SK-N-SH (cell line): ENCODE measurements at regions not wholly inside any gene's neighbourhood (a gene's known extent, or its start where the extent isn't known, plus 50 kb on each side); places are given as distances from the start of the nearest gene placed in this dataset.

Source experiments
- CHD2 ChIP-seq: fragments of 150-350 bp; IDR thresholded peaks from 2 replicates; pipeline ENCODE4 v1.6.1; 2018; ENCODE audit warnings: low read length; ENCODE audit not compliant: partially characterized antibody
- FOXJ3 ChIP-seq: sonication (generic); formaldehyde crosslinking; IDR thresholded peaks from 2 replicates; pipeline ENCODE4 v1.5.1; 2020; ENCODE audit warnings: mild to moderate bottlenecking, missing genetic modification reagents
- GABPA ChIP-seq: IDR thresholded peaks from 2 replicates; pipeline ENCODE4 v1.4.0; 2012; ENCODE audit warnings: low read depth, mild to moderate bottlenecking
- MAX ChIP-seq: IDR thresholded peaks from 2 replicates; pipeline ENCODE4 v1.4.0; 2012; ENCODE audit warnings: low read depth
- POLR2AphosphoS5 ChIP-seq: IDR thresholded peaks from 2 replicates; pipeline ENCODE4 v1.6.1; 2012; ENCODE audit warnings: low read depth, low read length
- RAD21 ChIP-seq: IDR thresholded peaks from 2 replicates; pipeline ENCODE4 v1.6.1; 2012; ENCODE audit warnings: mild to moderate bottlenecking, low read length
- RCOR1 ChIP-seq: fragments of 150-350 bp; IDR thresholded peaks from 2 replicates; pipeline ENCODE4 v1.6.1; 2017; ENCODE audit warnings: antibody characterized with exemption, low read length
- REST ChIP-seq: IDR thresholded peaks from 2 replicates; pipeline ENCODE4 v1.6.1; 2012; ENCODE audit warnings: mild to moderate bottlenecking, low read depth, low read length, moderate library complexity
- SIN3A ChIP-seq: IDR thresholded peaks from 2 replicates; pipeline ENCODE4 v1.6.1; 2012; ENCODE audit warnings: low read depth, mild to moderate bottlenecking, low read length, moderate library complexity, borderline replicate concordance
- SMC3 ChIP-seq: IDR thresholded peaks from 2 replicates; pipeline ENCODE4 v1.6.1; 2012; ENCODE audit warnings: low read depth, low read length, improper control_type of control experiment
- USF2 ChIP-seq: fragments of 150-350 bp; IDR thresholded peaks from 2 replicates; pipeline ENCODE4 v1.6.1; 2017; ENCODE audit warnings: antibody characterized with exemption, low read length, low read depth, borderline replicate concordance
- TF ChIP-seq, protein P1 (sequence below): fragments of 200-600 bp; sonication (generic); IDR thresholded peaks from 2 replicates; pipeline ENCODE4 v1.6.1; 2017; ENCODE audit warnings: antibody characterized with exemption, mild to moderate bottlenecking, moderate library complexity
- TF ChIP-seq, protein P2 (sequence below): IDR thresholded peaks from 2 replicates; pipeline ENCODE4 v1.4.0; 2012; ENCODE audit warnings: low read depth, borderline replicate concordance

DNA sequence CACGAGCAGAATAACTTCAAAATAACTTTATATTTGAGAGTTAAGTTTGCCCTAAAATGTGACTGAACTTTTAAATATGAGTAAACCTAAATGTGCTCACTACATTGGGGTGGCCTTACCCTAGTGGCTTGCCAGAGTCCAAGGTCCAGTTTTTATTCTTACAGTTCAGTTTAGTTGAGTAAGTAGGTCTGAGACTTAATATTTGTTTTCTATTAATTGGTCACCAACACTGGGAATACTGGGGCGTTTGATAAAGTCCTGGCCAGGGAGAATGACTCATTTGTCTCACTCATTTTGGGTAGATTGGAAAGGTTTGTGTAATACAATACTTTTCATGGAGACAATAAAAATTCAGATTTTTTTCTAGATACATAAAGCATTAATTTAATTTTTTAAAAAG is 127.8 kb upstream of the SPATA13 start:
- no peak for TF ChIP-seq GABPA
- no peak for TF ChIP-seq CHD2
- no peak for TF ChIP-seq MAX
- TF ChIP-seq POLR2AphosphoS5, result no peak
- no peak for TF ChIP-seq FOXJ3
- TF ChIP-seq USF2, result no peak
- TF ChIP-seq, protein P1, sequence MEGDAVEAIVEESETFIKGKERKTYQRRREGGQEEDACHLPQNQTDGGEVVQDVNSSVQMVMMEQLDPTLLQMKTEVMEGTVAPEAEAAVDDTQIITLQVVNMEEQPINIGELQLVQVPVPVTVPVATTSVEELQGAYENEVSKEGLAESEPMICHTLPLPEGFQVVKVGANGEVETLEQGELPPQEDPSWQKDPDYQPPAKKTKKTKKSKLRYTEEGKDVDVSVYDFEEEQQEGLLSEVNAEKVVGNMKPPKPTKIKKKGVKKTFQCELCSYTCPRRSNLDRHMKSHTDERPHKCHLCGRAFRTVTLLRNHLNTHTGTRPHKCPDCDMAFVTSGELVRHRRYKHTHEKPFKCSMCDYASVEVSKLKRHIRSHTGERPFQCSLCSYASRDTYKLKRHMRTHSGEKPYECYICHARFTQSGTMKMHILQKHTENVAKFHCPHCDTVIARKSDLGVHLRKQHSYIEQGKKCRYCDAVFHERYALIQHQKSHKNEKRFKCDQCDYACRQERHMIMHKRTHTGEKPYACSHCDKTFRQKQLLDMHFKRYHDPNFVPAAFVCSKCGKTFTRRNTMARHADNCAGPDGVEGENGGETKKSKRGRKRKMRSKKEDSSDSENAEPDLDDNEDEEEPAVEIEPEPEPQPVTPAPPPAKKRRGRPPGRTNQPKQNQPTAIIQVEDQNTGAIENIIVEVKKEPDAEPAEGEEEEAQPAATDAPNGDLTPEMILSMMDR, result no peak
- no peak for TF ChIP-seq RAD21
- no peak for TF ChIP-seq REST
- no peak for TF ChIP-seq RCOR1
- no peak for TF ChIP-seq SMC3
- no peak for TF ChIP-seq SIN3A
- TF ChIP-seq, protein P2, sequence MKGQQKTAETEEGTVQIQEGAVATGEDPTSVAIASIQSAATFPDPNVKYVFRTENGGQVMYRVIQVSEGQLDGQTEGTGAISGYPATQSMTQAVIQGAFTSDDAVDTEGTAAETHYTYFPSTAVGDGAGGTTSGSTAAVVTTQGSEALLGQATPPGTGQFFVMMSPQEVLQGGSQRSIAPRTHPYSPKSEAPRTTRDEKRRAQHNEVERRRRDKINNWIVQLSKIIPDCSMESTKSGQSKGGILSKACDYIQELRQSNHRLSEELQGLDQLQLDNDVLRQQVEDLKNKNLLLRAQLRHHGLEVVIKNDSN, result no peak
